ENCODE measurements at regions not wholly inside any gene's neighbourhood (a gene's known extent, or its start where the extent isn't known, plus 50 kb on each side); places are given as distances from the start of the nearest gene placed in this dataset.

DNA sequence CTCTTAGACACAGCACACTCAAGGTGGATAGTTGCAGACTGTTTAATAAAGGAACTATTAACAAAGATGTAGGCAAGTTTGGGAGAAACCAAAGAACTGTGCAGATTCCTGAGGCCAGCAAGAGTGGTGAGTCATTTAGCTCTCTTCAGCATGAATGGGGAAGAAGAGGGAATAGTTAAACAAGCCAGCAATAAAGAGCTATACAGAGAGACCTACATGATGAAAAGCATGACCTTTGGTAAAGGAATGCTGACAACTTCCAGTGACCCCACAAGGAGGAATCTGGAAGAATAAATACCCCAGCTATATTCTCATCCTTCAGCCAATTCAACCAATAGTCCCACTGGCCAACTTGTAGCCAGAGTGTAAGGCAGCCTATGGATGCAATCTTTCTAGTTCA is 706.0 kb upstream of the GRAMD2B start:
- H3K27me3 ChIP-seq (ENCODE audit: control insufficient read depth in 1 of 2, insufficient read depth in 2 of 2, low read length in 2 of 2) = no peaks in the 10 kb centered on the region
- H3K4me3 Mint-ChIP-seq = no peak overlapping the region
- no peak overlapping the region for H3K27ac ChIP-seq (ENCODE audit: low read depth in 1 of 2, low read length in 2 of 2)
- no peaks in the 10 kb centered on the region for H3K9me3 ChIP-seq (ENCODE audit: control insufficient read depth in 1 of 2, insufficient read depth in 1 of 2, low read length in 2 of 2)
- no peak for ATAC-seq (ENCODE audit: poor library complexity)
- H3K4me3 ChIP-seq (ENCODE audit: low read length) = no peak overlapping the region
- H3K4me1 ChIP-seq (ENCODE audit: insufficient read depth, low read length) = no peaks in the 10 kb centered on the region
- H3K27ac Mint-ChIP-seq = no peak overlapping the region
- intact Hi-C loops (cut with DNase I, micrococcal nuclease) = no loop called here
- ChIA-PET CTCF (no interaction called here), POLR2A (no interaction called here)
- H3K4me1 Mint-ChIP-seq (ENCODE audit: low read depth) = no peaks in the 10 kb centered on the region
- H3K36me3 ChIP-seq (ENCODE audit: insufficient read depth, low read length) = no peaks in the 10 kb centered on the region
- H3K27me3 Mint-ChIP-seq = no peaks in the 10 kb centered on the region
- no peak for DNase-seq
- H3K9me3 Mint-ChIP-seq = peaks cover 5% of the 10 kb centered on the region
- H3K36me3 Mint-ChIP-seq (ENCODE audit: low read depth) = no peaks in the 10 kb centered on the region
- TF ChIP-seq, protein P1, sequence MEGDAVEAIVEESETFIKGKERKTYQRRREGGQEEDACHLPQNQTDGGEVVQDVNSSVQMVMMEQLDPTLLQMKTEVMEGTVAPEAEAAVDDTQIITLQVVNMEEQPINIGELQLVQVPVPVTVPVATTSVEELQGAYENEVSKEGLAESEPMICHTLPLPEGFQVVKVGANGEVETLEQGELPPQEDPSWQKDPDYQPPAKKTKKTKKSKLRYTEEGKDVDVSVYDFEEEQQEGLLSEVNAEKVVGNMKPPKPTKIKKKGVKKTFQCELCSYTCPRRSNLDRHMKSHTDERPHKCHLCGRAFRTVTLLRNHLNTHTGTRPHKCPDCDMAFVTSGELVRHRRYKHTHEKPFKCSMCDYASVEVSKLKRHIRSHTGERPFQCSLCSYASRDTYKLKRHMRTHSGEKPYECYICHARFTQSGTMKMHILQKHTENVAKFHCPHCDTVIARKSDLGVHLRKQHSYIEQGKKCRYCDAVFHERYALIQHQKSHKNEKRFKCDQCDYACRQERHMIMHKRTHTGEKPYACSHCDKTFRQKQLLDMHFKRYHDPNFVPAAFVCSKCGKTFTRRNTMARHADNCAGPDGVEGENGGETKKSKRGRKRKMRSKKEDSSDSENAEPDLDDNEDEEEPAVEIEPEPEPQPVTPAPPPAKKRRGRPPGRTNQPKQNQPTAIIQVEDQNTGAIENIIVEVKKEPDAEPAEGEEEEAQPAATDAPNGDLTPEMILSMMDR (IDR thresholded peaks at IDR 0.05) = no peak

DNA sequence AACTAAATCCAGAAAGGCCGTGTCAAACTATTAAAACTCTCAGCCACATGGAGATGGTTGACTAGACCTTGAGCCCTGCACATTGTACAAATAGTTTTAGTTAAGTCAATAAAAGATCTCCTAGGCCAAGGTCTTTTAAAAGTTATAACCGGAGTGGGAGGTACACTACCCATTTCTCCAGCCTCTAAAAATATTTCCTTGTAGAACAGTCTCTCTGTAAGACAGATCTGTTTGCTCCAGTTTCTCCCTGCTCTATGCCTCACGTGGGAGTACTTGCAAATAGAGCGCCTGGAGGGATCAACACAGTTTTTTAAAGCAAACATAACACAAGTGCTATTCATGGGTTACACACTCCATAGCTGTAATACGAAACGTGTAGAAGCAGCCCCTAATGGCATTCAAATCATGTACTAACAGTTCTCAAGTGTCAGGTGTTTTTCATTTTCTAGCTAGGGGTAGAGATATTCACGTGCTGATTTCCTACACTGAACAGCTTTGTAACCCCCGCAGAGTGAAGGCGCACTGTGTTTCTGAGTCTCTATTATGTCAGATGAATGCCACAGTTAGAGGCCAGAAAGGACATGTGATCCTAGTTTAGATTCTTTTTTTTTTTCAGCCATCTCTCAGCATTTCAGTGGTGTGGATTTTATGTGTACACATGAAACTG is 703.4 kb upstream of the GRAMD2B start:
- H3K9me3 ChIP-seq (ENCODE audit: control insufficient read depth in 1 of 2, insufficient read depth in 1 of 2, low read length in 2 of 2) = no peaks in the 10 kb centered on the region
- H3K27me3 Mint-ChIP-seq = no peaks in the 10 kb centered on the region
- H3K27me3 ChIP-seq (ENCODE audit: control insufficient read depth in 1 of 2, insufficient read depth in 2 of 2, low read length in 2 of 2) = no peaks in the 10 kb centered on the region
- H3K4me1 Mint-ChIP-seq (ENCODE audit: low read depth) = no peaks in the 10 kb centered on the region
- intact Hi-C loops (cut with DNase I, micrococcal nuclease) = no loop called here
- H3K27ac ChIP-seq (ENCODE audit: low read depth in 1 of 2, low read length in 2 of 2) = no peak overlapping the region
- H3K9me3 Mint-ChIP-seq = peaks cover 4% of the 10 kb centered on the region
- no peaks in the 10 kb centered on the region for H3K4me1 ChIP-seq (ENCODE audit: insufficient read depth, low read length)
- no peak overlapping the region for H3K4me3 ChIP-seq (ENCODE audit: low read length)
- no peak for ATAC-seq (ENCODE audit: poor library complexity)
- TF ChIP-seq, protein P1 (IDR thresholded peaks at IDR 0.05) = no peak
- H3K27ac Mint-ChIP-seq = no peak overlapping the region
- no peaks in the 10 kb centered on the region for H3K36me3 ChIP-seq (ENCODE audit: insufficient read depth, low read length)
- H3K4me3 Mint-ChIP-seq = no peak overlapping the region
- ChIA-PET CTCF (no interaction called here), POLR2A (no interaction called here)
- H3K36me3 Mint-ChIP-seq (ENCODE audit: low read depth) = no peaks in the 10 kb centered on the region
- DNase-seq = no peak

DNA sequence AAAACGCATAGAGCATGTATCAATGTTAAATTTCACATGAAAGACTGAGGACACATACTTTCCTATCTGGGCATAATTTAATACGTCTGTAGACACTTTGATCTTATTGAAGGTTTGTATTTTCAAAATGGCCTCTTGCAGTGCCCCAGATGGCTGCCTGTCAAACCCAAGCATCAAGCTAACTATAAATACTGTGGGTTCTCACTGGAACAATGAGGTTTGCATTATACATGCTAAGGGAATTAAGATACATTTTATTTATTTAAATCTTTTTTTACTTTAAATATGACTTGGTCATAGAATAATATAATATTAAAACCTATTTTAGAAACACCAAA is 702.9 kb upstream of the GRAMD2B start:
- Mint-ChIP-seq H3K4me3 (no peak overlapping the region), H3K4me1 (ENCODE audit: low read depth) (no peaks in the 10 kb centered on the region), H3K27ac (no peak overlapping the region), H3K27me3 (no peaks in the 10 kb centered on the region), H3K9me3 (peaks cover 4% of the 10 kb centered on the region), H3K36me3 (ENCODE audit: low read depth) (no peaks in the 10 kb centered on the region)
- H3K27ac ChIP-seq (ENCODE audit: low read depth in 1 of 2, low read length in 2 of 2) = no peak overlapping the region
- ChIA-PET POLR2A (no interaction called here), CTCF (no interaction called here)
- H3K4me3 ChIP-seq (ENCODE audit: low read length) = no peak overlapping the region
- ATAC-seq (ENCODE audit: poor library complexity) = no peak
- no peaks in the 10 kb centered on the region for H3K4me1 ChIP-seq (ENCODE audit: insufficient read depth, low read length)
- H3K27me3 ChIP-seq (ENCODE audit: control insufficient read depth in 1 of 2, insufficient read depth in 2 of 2, low read length in 2 of 2) = no peaks in the 10 kb centered on the region
- no peaks in the 10 kb centered on the region for H3K9me3 ChIP-seq (ENCODE audit: control insufficient read depth in 1 of 2, insufficient read depth in 1 of 2, low read length in 2 of 2)
- H3K36me3 ChIP-seq (ENCODE audit: insufficient read depth, low read length) = no peaks in the 10 kb centered on the region
- DNase-seq = no peak
- intact Hi-C loops (cut with DNase I, micrococcal nuclease) = no loop called here
- TF ChIP-seq, protein P1 (IDR thresholded peaks at IDR 0.05) = no peak

Data from CD4-positive, alpha-beta T cell (primary cell).